ENCODE measurements at regions not wholly inside any gene's neighbourhood (a gene's known extent, or its start where the extent isn't known, plus 50 kb on each side); places are given as distances from the start of the nearest gene placed in this dataset.

DNA sequence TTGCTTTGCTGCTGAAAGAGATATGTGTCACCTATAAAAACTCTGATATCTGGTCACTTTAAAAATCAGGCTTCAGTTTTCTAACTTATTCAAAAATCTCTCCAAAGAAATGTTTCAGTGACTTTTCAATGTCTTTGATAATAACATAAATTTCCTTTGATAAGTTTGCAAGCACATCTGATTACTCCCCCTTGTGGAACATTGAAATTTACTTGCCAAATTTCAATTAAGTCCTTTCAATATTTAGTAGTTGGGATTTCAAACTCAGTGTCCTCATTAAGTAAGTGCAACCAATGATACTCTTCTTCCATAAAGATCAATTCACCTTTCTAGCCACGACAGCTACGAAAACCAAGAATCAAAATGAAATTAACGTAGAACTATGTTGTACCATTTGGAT lies 151.3 kb upstream of the FAM47C start:
- no peak for DNase-seq (ENCODE audit: low read depth)
- H3K4me3 ChIP-seq (ENCODE audit: low read depth, low read length), result no peak overlapping the region
- TF ChIP-seq, protein P1, sequence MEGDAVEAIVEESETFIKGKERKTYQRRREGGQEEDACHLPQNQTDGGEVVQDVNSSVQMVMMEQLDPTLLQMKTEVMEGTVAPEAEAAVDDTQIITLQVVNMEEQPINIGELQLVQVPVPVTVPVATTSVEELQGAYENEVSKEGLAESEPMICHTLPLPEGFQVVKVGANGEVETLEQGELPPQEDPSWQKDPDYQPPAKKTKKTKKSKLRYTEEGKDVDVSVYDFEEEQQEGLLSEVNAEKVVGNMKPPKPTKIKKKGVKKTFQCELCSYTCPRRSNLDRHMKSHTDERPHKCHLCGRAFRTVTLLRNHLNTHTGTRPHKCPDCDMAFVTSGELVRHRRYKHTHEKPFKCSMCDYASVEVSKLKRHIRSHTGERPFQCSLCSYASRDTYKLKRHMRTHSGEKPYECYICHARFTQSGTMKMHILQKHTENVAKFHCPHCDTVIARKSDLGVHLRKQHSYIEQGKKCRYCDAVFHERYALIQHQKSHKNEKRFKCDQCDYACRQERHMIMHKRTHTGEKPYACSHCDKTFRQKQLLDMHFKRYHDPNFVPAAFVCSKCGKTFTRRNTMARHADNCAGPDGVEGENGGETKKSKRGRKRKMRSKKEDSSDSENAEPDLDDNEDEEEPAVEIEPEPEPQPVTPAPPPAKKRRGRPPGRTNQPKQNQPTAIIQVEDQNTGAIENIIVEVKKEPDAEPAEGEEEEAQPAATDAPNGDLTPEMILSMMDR (IDR thresholded peaks at IDR 0.05; ENCODE audit: insufficient read depth, low read depth, low read length, missing control alignments), result no peak

DNA sequence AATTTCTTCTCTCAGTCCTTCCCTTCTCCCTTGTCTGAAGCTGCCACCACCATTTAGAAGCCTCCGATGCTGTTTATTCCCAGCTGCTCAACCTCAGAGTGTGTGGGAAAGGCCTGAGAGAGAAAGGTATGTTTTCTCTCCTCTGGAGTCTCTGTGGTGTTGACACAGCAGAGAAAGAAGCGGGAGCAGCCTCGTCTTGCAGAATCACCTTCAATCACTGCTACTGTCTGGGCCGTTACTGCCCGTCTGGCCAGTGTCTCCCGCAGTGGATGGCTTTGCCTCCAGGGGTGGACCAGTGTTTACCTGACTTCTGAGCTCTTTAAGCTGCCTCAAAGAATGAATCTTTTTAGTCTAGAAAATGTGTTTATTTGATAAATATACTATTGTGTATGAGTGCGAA lies 148.9 kb upstream of the FAM47C start:
- TF ChIP-seq, protein P1 (IDR thresholded peaks at IDR 0.05; ENCODE audit: insufficient read depth, low read depth, low read length, missing control alignments), result no peak
- no peak overlapping the region for H3K4me3 ChIP-seq (ENCODE audit: low read depth, low read length)

DNA sequence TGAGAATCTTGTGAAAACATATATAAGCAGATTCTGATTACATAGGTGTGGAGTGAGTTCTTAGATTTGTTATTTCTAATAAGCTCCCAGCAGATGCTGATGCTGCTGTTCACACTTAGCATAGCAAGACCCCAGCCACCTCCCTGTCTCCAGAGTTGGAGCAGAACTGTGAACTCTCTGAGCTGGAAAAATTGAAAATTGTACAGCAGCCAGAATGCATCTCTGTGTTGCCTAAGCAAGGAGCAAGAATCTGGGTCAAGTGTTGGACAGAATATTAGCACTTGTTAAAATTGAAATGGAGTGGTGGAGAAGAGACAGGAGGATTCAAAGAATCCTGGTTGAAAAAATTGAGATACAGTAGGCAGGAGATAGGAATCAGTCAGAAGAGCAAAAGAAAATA lies 146.6 kb upstream of the FAM47C start:
- no peak overlapping the region for H3K4me3 ChIP-seq (ENCODE audit: low read depth, low read length)
- TF ChIP-seq, protein P1 (IDR thresholded peaks at IDR 0.05; ENCODE audit: insufficient read depth, low read depth, low read length, missing control alignments), result no peak
- no peak for DNase-seq (ENCODE audit: low read depth)

More for the DNA sequence above, 148.9 kb upstream of the FAM47C start:
- no peak for DNase-seq (ENCODE audit: low read depth)

DNA sequence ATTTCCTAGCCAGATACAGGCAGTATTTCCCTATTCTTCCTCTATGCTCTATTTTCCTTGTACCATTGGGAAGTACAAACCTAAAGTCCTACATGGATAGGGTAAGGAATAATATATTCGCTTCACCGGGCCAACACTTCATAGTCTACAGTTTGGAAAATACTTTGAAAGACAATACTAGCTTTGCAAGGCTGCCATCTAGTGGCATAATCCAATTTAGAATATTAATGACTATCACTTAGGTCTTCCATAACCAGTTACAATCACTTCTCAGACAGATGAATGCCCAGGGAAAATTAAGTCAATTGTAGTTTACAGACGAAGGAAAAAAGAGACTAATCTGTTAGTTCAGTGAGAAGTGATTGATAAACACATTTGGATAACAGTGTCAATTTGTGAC lies 141.0 kb upstream of the FAM47C start:
- TF ChIP-seq, protein P1 (IDR thresholded peaks at IDR 0.05; ENCODE audit: insufficient read depth, low read depth, low read length, missing control alignments), result no peak
- no peak overlapping the region for H3K4me3 ChIP-seq (ENCODE audit: low read depth, low read length)
- DNase-seq (ENCODE audit: low read depth), result peak; percentile 1

DNA sequence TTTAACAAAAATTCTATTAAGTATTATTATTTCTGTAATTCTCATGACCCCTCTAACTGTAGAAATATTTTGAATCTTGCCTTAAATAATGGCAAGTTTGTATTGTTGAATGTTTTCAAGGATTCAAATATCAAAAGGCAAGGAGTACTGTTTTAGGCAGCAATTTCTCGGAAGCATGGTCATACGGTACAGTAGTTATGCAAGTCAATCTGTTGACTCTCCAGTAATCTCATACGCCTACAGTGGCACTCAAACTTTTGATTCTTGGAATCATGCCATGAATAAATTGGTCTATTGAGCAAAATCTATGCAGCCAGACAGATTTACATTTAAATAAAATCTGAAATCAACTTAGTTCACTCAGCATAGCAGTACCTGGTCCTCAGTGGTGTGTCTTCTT lies 139.6 kb upstream of the FAM47C start:
- no peak for DNase-seq (ENCODE audit: low read depth)
- H3K4me3 ChIP-seq (ENCODE audit: low read depth, low read length), result no peak overlapping the region
- TF ChIP-seq, protein P1 (IDR thresholded peaks at IDR 0.05; ENCODE audit: insufficient read depth, low read depth, low read length, missing control alignments), result no peak

DNA sequence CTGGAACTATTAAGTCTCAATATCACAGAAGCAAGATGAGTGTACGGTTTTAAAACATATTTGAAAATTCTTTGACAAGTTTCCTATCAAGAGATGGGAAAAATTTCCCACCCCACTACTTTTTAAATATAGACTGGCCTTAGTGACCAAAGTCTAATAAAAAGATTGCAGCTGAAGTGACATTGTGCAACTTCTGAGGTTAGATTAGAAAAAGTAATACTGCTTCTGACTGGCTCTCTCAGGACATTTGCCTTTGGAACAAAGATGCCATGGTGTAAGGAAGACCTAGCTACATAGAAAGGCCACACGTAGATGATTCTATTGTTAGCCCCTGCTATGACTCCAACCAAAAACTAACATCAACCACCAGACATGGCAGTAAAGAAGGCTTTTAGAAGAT lies 138.7 kb upstream of the FAM47C start:
- TF ChIP-seq, protein P1 (IDR thresholded peaks at IDR 0.05; ENCODE audit: insufficient read depth, low read depth, low read length, missing control alignments), result no peak
- DNase-seq (ENCODE audit: low read depth), result no peak
- no peak overlapping the region for H3K4me3 ChIP-seq (ENCODE audit: low read depth, low read length)

DNA sequence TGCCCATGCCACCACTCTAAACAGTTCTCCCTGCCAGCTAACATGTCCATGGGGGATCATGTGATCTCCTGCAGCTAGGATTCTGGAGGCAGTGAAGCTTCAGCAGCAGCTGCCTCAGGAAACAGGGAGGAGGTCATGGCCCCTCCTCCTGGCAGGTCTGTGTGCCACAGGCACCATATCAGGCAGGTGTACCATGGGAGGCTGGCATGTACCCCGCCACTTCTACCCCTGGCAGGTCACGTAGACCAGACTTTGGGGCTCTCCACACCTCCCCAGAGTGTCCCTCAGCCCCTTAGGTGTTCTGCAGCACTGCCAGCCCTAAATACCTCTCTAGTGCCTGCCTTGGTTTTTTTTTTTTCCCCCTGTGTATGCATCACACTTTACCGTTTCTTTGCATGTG lies 110.5 kb upstream of the FAM47C start:
- no peak for DNase-seq (ENCODE audit: low read depth)
- H3K4me3 ChIP-seq (ENCODE audit: low read depth, low read length), result no peak overlapping the region
- TF ChIP-seq, protein P1 (IDR thresholded peaks at IDR 0.05; ENCODE audit: insufficient read depth, low read depth, low read length, missing control alignments), result no peak
